ENCODE measurements at regions not wholly inside any gene's neighbourhood (a gene's known extent, or its start where the extent isn't known, plus 50 kb on each side); places are given as distances from the start of the nearest gene placed in this dataset.

GRCh38 chr10:29702273-29703164, 67.7 kb upstream of the SVIL start:
- TF ChIP-seq CTCF (IDR thresholded peaks at IDR 0.05) (no peak), POLR2A (IDR thresholded peaks at IDR 0.05) (no peak)
- Histone ChIP-seq H3K27ac (peak overlapping the region in 2 of 12 donors; percentile 9 to 55), H3K4me1 (peaks cover 0 to 27% (median 11%) of the 10 kb centered on the region in 12 donors), H3K36me3 (no peaks in the 10 kb centered on the region), H3K27me3 (no peaks in the 10 kb centered on the region), H3K9me3 (no peaks in the 10 kb centered on the region), H3K4me3 (no peak overlapping the region)
- 42 to 54% (median 50%) methylated on average over 10 of the region's 10 CpGs for WGBS, 4 donors
- peak in 1 of 4 donors; percentile 24 for ATAC-seq
- no peak for DNase-seq
- intact Hi-C loops (cut with DNase I): no loop called here

- Histone ChIP-seq H3K4me1 (peaks cover 0 to 27% (median 11%) of the 10 kb centered on the region in 12 donors), H3K27me3 (no peaks in the 10 kb centered on the region), H3K27ac (no peak overlapping the region), H3K4me3 (no peak overlapping the region), H3K9me3 (no peaks in the 10 kb centered on the region), H3K36me3 (no peaks in the 10 kb centered on the region)
- intact Hi-C loops (cut with DNase I): no loop called here
- 83 to 86% (median 85%) methylated on average over 1 of the region's 1 CpG for WGBS, 4 donors
- no peak for TF ChIP-seq CTCF (IDR thresholded peaks at IDR 0.05)
- TF ChIP-seq POLR2A (IDR thresholded peaks at IDR 0.05): no peak
- DNase-seq (no peak), ATAC-seq (no peak)
These were observed 66.5 kb upstream of the SVIL start for GRCh38 chr10:29701306-29701705.

- H3K27ac ChIP-seq: peak overlapping the region in 1 of 12 donors; percentile 34
- H3K4me1 ChIP-seq: peaks cover 0 to 27% (median 11%) of the 10 kb centered on the region in 12 donors
- intact Hi-C loops (cut with DNase I): no loop called here
These were observed 64.8 kb upstream of the SVIL start for GRCh38 chr10:29699621-29700020.

More at GRCh38 chr10:29699621-29700020, 64.8 kb upstream of the SVIL start:
- 75 to 92% (median 85%) methylated on average over 4 to 5 of the region's 5 CpGs for WGBS, 4 donors
- no peaks in the 10 kb centered on the region for H3K9me3 ChIP-seq
- no peak for DNase-seq
- H3K36me3 ChIP-seq: no peaks in the 10 kb centered on the region
- H3K27me3 ChIP-seq: no peaks in the 10 kb centered on the region
- peak in 1 of 4 donors; percentile 22 for ATAC-seq
- H3K4me3 ChIP-seq: no peak overlapping the region
- TF ChIP-seq POLR2A (IDR thresholded peaks at IDR 0.05) (no peak), CTCF (IDR thresholded peaks at IDR 0.05) (no peak)
